Hematopoietic multipotent progenitor cell (in vitro differentiated cells): ENCODE measurements at regions not wholly inside any gene's neighbourhood (a gene's known extent, or its start where the extent isn't known, plus 50 kb on each side); places are given as distances from the start of the nearest gene placed in this dataset.

Source experiments
- DNase-seq, 3 donors: peaks; one replicate each; pipeline ENCODE4 v3.0.0-alpha.2; 2011 to 2015; ENCODE audit warnings: low read depth in 2 of 3, low spot score in 2 of 3

DNA sequence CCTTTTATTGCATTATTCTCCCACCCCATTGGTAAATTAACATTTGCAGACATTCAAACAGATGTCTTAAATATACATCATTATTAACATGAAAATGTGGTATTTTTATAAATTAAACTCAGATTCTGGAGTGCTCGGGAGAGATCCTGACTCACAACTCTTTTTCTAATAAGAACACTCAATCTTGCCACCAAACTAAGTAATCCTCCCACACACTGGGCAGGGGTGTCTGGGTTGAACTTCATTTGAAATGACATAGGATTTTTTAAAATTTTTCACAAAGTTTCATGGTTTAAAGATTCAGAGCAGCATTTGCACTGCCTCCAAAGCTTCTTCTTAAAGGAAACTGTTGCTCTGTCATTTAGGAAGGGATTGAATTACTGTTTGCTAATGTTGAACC, 754.3 kb downstream of the MECOM start:
- no peak for DNase-seq

DNA sequence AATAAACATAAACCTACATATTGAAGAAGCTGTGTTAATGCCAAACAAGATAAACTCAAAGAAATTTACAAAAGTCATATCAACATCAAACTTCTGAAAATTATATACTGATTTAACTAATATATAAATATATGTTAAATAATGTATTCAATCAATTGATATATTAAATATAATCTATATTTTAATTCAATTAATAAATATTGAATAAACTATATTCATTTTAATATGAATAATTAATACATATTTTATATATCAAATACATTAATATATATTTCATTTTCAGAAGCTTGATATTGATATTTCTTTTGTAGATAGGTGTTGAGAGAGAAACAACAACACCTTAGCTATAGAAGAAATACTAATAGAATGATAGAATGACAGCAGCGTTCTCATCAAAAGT, 768.1 kb downstream of the MECOM start:
- DNase-seq: no peak

DNA sequence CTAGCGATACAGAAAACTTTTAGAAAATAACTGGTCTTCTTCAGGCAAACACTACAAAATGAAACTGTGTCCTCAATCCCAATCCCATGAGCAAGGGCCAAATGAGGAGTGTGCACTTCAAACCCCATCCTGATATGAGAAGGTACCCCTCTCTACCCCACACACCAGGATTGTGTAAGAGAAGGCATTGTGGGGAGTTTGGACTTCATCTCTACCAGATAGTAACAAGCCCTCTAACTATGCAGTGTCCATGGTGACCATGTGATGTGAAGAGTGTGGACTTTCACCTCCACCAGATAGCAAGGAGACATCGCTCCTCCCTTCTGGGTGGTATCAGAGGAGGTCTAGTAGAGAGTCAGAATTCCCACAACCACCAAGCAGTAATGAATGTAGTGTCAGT, 769.3 kb downstream of the MECOM start:
- no peak for DNase-seq

DNA sequence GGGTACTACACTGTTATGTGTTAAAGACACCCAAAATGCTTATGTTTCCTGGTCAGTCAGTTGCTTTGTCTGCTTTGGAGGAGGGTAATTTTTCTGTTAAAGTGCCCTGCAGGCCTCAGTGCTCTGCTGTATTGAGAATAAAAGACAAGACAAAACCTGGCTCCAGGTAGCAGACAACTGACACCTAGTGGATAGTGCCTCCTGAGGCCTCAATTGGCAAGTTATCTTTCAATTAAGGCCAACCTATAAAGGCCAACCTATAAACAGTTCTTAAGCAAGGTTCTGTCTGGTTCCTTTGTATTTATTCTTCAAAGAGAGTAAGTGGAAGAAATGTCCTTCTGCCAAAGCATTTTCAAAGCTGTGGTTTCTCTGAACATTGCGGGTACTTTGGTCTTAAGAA, 773.8 kb downstream of the MECOM start:
- no peak for DNase-seq

DNA sequence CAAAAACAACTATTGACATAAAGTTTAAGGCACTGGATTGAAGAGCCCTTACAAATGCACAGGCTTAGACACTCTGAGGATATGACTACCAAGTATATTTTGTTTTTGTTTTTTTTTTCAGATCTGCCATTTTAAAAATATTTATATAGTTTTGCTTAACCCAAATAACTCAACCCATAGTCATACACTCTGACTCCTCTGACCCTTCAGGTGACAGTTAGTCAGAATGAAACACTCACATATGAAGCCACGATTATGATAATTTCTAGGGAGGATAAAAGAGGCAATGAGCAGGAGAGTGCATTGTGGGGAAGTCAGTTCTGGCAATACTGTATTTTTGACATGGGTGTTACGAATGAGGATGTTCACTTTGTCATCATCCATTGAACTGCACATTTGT, 774.7 kb downstream of the MECOM start:
- no peak for DNase-seq

DNA sequence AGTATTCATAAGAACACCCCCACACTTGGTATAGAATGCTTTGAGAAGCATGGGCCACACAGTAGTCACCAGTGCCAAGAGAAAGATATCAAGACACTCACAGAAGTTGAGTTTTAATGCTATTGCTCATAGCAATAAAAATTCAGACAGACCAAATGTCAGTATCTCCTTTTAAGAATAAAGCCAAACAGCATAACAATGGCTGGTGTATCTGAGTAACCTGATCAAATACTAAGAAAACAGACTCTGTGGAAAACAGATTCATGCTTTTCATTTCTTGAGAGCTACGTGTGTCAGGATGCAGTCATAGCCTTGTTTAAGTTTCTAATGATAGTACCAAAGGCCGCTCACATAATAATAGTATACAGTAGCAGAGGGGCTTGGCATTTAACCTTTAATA, 778.5 kb downstream of the MECOM start:
- no peak for DNase-seq

DNA sequence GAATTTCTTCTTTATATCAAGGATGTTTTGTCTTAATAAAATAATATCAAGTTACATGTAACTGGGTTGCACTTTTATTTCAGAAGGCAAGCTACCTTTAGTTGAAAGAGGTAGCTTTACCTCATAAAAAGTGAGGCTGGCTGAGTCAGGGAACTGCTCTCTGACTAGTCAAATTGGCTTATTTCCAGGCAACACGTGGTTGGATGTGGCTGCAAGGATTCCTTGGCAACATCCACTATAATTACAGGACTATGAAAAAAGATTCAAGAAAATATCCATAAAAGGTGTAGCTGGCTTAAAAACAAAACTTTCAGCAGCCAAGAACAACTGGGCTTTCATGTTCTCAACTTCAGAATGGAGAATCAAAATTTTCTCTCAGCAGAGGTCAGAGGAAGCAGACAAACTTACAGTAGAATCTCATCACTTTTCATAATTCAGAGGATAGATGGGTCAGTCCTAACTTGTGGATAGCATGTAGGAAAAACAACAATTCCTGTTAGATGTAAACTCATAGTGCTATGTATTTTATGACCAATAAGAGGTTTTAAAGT, 779.1 kb downstream of the MECOM start:
- peak in 1 of 3 donors; percentile 35 for DNase-seq

DNA sequence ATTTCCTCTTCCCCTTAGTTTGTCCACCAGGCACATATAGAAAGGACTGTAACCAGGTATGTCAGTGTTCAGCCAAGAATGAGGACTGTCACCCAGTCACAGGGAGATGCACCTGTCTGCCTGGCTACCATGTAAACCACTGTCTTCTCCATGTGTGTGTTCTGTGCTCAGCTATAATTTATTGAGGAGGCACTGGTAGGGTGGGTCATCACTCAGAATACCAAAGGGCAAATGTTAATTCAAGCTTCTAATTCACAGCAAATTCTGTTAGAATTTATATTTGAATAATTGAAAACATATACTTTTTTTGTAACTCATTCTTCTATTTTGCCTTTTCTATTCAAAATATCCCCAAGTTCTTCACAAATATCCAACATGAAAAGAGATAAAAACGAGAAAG, 780.4 kb downstream of the MECOM start:
- DNase-seq: no peak

DNA sequence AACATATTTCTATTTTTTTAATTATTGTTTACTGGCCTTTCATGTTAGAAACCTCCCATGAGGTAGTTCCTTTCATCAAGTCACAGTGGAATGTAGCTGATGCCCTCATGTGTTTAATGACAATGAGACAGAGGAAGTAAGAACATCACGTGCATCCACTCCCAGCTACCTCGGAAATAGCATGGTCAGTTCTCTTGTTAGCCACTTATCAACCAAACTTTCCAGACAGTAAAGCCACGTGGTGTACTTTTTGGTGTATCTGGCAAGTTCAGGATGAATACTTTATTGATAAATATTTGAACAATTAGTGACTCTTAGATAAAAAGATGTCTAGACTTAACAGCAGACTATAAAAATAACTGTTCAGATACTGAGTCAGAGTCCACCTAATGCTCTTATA, 781.7 kb downstream of the MECOM start:
- DNase-seq: no peak

DNA sequence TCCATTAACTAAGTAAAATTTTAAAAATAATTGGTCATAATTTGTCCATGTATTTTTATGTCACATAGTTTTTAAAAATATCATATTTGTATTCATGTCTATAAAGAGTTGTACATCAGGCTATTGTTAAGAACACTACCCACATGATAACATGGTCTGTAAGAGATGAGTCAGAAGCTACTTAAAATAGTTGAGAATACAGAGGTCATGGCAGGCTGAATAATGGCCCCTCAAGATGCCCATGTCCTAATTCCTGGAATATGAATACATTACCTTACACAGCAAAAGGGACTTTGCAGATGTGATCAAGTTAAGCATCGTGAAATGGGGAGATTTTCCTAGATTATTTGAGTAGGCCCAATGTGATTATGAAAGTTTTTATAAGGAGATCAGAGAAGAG, 782.9 kb upstream of the GOLIM4 start:
- no peak for DNase-seq

DNA sequence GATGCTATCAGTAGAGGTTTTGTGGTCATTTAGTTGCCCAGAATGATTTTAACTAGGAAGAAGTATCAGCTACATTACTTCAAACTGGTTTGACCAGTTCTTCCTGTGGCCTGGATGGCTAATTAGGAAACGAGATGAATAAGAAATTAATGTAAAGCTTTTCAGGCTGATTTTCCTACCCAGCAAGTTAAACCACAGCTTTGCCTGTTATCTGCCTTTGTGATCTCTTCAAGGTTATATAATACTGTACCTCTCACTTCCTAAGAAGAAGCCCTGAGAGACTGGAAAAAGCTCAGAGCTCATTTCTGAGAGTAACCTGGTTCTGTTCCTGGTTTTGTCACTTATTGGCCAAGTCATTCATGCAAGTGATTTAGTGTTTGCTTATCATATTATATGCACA, 782.2 kb upstream of the GOLIM4 start:
- DNase-seq: peak in 1 of 3 donors; percentile 32

DNA sequence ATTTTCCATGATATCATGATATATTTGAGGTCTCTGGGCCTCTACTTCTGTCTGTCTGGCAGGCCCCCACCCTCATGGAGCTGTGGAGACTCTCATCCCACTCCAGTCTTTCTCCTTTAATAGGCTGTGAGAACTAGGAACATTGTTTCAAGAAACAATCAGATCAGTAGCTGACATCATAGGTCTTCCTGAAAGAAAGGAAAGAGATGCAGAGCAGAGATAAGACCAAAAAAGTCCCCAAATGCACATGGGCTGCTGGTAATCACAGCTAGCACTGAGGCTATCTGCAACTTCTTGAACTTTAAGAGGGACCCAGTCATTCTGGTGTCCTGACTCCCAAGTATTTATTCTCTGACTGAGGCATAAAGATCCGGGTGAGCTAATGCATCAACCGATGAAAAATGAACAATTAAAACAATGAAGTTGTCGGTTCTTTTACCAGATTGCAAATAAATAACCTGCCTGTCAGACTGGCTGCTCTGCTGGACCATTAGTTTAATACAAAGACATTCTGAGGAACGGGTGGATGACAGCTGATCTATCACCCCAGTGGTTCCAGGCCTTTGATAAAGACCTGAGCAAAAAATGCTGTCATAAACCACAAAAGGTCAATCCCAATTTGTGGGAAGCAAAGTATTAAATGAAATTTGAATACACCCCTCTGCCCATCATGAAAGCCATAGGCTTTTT, 780.8 kb upstream of the GOLIM4 start:
- peak in 2 of 3 donors; percentile 26 to 43 for DNase-seq

DNA sequence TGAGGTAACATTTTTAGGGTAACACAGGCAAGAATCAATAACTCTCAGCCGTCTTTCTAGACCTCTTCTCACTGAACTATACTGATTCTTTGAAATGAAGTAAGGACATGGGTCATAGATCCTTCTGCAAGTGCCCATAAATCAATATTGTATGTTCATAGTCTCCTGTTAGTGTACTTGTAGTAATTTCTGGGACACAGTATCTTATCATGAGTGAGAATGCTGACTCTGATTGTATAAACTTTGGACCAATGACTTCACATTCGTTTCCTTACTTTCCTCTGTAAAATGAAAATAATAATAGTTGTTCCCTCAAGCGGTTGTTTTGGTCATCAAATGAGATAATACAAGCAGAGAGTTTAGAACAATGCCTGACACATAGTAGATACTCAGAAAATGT, 777.1 kb upstream of the GOLIM4 start:
- no peak for DNase-seq

DNA sequence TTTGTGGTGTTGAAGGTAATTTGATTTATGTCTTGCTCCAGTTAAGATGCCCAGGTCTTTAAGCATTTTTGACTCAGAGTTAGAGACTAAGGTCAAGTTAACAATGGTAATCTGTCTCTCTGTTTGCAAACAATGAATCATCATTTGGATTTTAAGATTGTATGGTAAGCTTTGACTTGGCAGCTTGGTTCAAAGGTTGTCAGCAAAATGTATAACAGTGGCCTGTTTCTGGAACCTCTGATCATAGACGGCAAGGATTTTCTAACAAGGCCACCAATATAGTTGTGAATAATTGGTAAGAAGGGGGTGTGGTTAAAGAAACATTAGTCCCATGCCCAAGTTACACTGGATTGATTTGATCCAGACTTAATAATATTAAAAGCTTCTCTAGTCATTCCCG, 775.2 kb upstream of the GOLIM4 start:
- no peak for DNase-seq

DNA sequence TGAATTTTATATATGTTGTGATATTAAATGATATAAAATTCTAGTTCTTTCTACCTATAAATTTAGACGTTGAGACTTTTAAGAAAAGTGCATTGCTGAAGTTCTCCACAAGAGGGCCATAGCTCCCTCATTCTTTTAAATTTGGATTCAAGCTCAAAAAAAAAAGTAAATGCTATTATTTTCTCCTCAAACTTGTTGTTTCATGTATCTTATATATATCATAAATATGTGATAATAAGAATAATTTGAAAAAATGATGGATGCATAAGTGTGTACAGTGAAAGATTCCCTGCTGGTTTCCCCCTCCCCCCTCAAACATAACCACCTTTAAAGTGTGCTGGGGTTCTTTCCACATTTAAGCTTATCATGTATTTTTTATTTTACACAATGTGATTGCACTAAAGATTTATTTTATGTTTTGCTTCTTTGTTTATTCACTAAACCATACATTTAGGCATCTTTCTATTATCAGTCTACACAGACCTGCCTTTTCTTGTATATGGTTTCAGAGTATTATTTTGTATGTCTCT, 769.4 kb upstream of the GOLIM4 start:
- peak in 1 of 3 donors; percentile 65 for DNase-seq

DNA sequence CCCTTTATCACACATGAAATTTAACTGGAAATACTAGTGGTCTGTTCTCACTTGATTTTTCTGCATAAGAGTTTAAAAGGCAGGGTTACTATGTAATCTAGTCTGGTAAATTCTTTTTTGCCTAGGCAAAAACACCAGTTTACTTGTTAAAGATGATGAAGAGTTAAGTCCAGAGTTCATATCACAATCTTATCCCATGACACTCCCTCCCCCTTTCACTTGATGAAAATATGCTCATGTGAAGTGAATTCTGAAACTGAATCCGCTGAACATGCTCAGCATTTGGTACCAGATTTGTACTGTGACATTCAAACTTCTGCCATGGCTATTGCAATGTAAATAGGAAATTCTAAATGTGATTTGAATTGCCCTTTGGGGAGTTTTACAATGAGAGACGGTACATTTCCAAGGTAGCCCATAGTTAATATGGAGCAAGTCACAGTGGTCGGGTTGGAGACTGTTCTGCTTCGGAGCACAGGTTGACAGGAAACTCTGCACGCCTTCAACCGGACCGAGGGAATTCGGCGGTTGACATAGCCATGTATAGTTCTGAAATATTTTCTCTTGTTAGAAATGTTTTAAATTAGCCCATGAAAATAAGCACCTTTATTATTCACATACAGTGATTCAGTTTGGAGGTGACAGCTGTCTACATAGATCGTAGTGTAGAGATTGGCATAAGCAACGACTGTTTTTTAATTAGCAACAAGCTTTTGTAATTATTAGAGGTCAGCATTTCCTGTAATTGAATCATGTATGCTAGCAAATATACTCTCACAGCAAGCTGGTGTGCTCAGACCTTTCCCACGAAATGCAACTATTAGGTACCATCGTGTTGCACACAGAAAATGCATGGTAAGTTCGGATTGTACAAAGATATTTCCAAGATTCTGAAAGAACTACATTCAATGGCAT, 768.6 kb upstream of the GOLIM4 start:
- DNase-seq: no peak

DNA sequence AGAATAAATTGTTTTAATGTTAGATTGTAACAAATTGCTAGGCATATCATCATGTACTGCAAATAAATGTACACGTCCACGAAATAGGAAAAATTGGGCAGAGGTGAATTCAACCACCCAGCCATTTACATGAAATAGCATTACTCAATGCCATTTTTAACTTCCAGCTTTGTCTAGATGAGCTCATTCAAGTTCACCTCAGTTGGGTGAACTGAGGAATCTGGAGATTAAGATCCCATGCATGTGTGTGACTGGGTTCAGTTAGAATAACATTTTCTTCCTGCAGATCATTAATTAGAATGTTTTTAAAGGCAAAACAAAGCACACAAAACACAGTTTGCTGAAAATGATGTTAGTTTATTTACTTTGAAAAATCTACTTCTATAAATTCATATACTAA, 767.8 kb upstream of the GOLIM4 start:
- DNase-seq: no peak

DNA sequence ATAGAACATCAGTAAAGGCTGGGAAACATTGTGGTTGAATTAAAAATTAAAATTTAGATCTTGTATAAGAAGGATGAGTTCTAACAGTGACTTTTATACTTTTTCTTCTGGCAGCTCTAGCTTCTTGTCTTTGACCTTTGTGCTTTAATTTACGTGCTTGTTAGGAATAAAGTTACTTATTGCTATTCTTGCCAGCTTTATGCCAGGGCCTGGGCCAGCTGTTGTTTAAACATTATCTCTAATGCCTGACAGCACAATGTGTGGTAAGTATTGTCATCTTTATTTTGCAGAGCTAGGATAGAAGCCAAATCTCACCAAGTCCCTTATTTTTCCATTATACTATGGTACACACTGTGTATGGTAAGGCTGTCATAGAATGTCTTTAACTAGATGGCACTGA, 766.7 kb upstream of the GOLIM4 start:
- DNase-seq: no peak

DNA sequence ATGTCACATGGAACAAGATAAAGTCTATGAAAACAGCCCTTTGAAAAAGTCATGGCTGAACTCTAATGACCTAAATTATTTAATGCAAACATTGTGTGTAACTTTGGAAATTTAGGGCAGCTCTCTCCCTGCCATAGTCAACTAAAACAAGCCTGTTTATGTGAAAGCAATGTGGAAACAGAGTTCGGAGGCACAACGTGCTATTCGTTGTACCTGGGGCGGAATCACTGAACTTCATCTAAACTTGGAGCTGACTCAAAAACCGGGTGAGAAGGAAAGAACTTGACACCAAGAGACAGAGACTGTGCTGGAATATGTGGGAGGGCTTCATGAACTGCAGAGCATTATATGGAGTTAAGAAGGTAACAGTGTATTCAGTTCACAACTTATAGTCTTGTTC, 764.9 kb upstream of the GOLIM4 start:
- DNase-seq: no peak

DNA sequence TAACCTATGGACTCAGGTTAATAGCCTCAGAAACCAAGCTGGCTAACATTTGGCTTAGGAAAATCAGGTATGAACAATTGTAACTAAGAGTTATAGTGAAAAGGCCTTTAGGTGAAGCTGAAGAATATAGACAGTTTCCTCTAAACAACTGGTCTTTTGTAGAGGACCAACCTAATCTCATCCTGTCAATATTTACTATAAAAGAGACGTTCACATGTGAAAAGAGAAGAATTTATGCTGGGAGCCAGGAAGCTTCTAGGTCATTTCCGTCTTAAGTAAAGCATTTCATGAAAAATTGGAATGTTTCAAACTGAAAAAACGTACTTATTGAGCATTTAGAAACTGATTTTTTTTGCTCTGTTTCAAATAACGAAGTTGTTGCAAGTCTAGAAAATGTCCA, 764.3 kb upstream of the GOLIM4 start:
- no peak for DNase-seq

DNA sequence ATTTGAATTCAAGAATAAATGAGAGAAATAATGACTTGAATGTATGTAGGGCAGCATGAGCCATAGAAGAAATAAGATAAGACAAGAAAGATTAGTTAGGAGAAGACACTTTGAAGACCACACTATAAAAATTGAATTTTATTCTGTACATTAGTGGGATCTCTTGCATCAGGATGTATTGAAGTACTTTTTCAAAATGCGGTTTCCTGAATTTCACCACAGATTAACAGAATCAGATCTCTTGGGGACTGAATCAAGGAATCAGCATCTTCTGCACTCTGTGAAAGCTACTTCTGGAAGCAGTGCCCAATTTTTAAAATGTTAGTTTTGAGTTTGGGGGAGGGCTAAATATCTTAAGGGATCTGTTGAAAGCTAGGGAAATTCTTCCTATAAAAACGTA, 763.9 kb upstream of the GOLIM4 start:
- no peak for DNase-seq

DNA sequence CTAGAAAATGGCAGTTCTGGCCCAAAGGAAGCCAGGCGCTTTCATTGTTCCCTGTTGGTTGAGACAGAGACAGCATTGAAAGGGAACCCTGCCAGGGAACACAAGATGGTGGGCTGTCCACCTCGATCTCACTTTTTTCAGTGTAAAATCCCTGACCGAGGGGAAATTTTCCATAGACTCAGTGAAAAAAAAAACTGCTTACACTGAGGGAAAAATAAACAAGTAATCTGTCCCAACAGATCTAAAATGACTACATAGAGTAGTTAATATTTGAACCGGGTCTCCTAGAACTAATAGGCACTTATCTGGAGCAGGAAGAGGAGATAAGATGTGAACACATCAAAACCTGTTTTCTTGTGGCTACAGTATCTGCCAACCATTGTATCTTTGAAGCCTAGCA, 763.4 kb upstream of the GOLIM4 start:
- no peak for DNase-seq
